Pancreas (tissue), 10 donors: ENCODE measurements at regions not wholly inside any gene's neighbourhood (a gene's known extent, or its start where the extent isn't known, plus 50 kb on each side); places are given as distances from the start of the nearest gene placed in this dataset.

ENCODE experiments used
- ATAC-seq, 4 donors: fragments of 200-7000 bp; cut with Tn5 transposase; one replicate each; pipeline versions ENCODE4 v1.8.0 to v1.9.1; 2020; ENCODE audit warnings: mild to moderate bottlenecking in 4 of 4, moderate library complexity in 4 of 4
- DNase-seq, 6 donors: peaks; one replicate each; pipeline ENCODE4 v3.0.0-alpha.2; 2020
- FAIRE-seq: peaks from 2 replicates; lab custom pipeline; 2012; peaks lifted over from hg19 to GRCh38; lab: Jason Lieb, UNC
- H3K27ac ChIP-seq, 4 donors: fragments of 200-600 bp; sonication (generic); 1 replicate in 3 of 4; 2 replicates in 1 of 4; pipeline versions ENCODE4 v1.5.0 to v1.8.0; 2020
- H3K27me3 ChIP-seq, 4 donors: fragments of 200-600 bp; one replicate each; pipeline ENCODE4 v1.8.0; 2021
- H3K36me3 ChIP-seq, 3 donors: fragments of 200-600 bp; sonication (generic) in 1 of 3; one replicate each; pipeline versions ENCODE4 v1.5.0 to v1.8.0; 2020 to 2021
- H3K4me1 ChIP-seq, 3 donors: fragments of 200-600 bp; one replicate each; pipeline ENCODE4 v1.8.0; 2021
- H3K4me3 ChIP-seq, 4 donors: fragments of 200-600 bp; sonication (generic) in 2 of 4; one replicate each; pipeline versions ENCODE4 v1.5.0 to v1.8.0; 2020 to 2021
- H3K9me3 ChIP-seq, 4 donors: fragments of 200-600 bp; one replicate each; pipeline ENCODE4 v1.8.0; 2021
- WGBS, 2 donors: extraction: QIAGEN DNeasy Blood & Tissue Kit; methylation state at CpG; one replicate each; pipeline ENCODE4 v1.1.7; 2013; 5-methylcytosine and 5-hydroxymethylcytosine counted together
- intact Hi-C, 3 donors: fragments of 100-400 bp; cut with DNase I; formaldehyde crosslinking; loops; one replicate each; pipeline versions ENCODE4 v1.11.1 to v1.14.2; 2022
- TF ChIP-seq, protein P1 (sequence below), 4 donors: fragments of 200-600 bp; sonication (generic) in 3 of 4; IDR thresholded peaks; one replicate each; pipeline versions ENCODE4 v1.5.0 to v1.8.0; 2021; ENCODE audit warnings: antibody characterized with exemption in 4 of 4
- donor health status: healthy with polysubstance abuse.
- donor health status: DM: no; HTN: no; CAD: no; lungs with moderate emphysema.
- donor health status: DM: no; HTN: no; CAD: no.
- donor health status: control.
- donor health status: control.
- donor health status: Bipolar disorder and iron deficiency.
- donor health status: DM: yes; HTN: yes; CAD: no.
- donor health status: DM: no; HTN: no; CAD: no.
- donor health status: DM: no; HTN: no; CAD: no.
- donor health status: DM: yes; HTN: yes; CAD: no.

DNA sequence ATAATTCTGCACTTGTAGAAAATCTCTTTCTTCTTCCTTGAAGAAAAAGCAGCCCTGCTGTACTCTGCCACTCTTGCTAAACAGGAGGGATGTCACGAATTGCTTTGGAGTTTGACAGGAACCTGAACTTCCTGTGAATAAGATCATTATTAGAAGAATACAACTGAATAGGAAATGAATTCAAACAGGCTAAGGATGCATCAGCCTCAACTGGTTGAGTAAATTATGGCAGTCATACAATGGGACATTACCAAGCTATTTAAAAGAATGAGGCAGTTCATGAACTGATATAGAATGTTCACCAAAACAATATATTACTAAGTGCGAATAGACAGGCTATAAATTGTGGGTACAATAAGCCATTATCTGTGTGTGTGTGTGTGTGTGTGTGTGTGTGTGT is 97.1 kb upstream of the DOCK1 start:
- no peak for FAIRE-seq
- no peaks in the 10 kb centered on the region for H3K9me3 ChIP-seq
- H3K27me3 ChIP-seq: no peaks in the 10 kb centered on the region
- no peaks in the 10 kb centered on the region for H3K36me3 ChIP-seq
- no peak overlapping the region for H3K4me3 ChIP-seq
- no peaks in the 10 kb centered on the region for H3K4me1 ChIP-seq
- H3K27ac ChIP-seq: no peak overlapping the region
- no peak for ATAC-seq
- 42 to 61% methylated on average over 2 of the region's 2 CpGs for WGBS, 2 donors
- intact Hi-C loops: no loop called here
- TF ChIP-seq, protein P1, sequence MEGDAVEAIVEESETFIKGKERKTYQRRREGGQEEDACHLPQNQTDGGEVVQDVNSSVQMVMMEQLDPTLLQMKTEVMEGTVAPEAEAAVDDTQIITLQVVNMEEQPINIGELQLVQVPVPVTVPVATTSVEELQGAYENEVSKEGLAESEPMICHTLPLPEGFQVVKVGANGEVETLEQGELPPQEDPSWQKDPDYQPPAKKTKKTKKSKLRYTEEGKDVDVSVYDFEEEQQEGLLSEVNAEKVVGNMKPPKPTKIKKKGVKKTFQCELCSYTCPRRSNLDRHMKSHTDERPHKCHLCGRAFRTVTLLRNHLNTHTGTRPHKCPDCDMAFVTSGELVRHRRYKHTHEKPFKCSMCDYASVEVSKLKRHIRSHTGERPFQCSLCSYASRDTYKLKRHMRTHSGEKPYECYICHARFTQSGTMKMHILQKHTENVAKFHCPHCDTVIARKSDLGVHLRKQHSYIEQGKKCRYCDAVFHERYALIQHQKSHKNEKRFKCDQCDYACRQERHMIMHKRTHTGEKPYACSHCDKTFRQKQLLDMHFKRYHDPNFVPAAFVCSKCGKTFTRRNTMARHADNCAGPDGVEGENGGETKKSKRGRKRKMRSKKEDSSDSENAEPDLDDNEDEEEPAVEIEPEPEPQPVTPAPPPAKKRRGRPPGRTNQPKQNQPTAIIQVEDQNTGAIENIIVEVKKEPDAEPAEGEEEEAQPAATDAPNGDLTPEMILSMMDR (IDR thresholded peaks at IDR 0.05): no peak
- no peak for DNase-seq

DNA sequence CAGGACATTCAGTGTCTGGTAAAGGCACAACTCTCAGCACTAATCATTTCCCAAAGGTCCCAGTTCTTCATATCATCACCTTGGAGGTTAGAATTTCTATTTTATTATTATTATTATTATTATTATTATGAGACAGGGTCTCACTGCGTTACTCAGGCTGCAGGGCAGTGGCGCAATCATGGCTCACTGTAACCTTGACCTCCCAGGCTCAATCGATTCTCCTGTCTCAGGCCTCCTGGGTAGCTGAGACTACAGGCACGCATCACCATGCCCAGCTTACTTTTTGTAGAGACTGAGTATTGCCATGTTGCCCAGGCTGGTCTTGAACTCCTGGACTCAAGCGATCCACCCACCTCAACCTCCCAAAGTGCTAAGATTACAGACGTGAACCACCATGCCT is 91.8 kb upstream of the DOCK1 start:
- no peaks in the 10 kb centered on the region for H3K36me3 ChIP-seq
- WGBS, 2 donors: 84 to 89% methylated on average over 6 of the region's 6 CpGs
- no peak for DNase-seq
- intact Hi-C loops: no loop called here
- TF ChIP-seq, protein P1 (IDR thresholded peaks at IDR 0.05): no peak
- no peaks in the 10 kb centered on the region for H3K27me3 ChIP-seq
- H3K4me1 ChIP-seq: no peaks in the 10 kb centered on the region
- H3K4me3 ChIP-seq: no peak overlapping the region
- no peak for ATAC-seq
- no peak overlapping the region for H3K27ac ChIP-seq
- no peak for FAIRE-seq
- no peaks in the 10 kb centered on the region for H3K9me3 ChIP-seq

DNA sequence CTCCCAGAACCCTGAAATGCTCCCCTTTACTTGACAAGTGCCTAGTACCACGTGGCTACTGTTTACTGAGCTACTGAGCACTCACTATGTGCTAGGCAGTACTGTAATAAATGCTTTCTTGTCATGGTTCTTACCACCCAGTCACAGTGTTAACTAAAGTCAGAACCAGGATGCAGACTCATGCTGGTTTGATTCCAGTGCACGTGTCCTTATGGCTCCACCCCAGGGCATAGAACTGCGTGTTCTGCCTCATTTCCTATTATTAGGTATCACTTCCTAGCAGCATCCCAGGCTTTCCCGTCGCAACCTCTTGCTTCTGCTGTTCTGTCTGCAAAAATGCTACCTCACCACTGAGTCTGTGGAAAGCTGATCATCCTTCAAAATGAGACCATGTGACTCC is 71.7 kb upstream of the DOCK1 start:
- Histone ChIP-seq H3K36me3 (no peaks in the 10 kb centered on the region), H3K27me3 (no peaks in the 10 kb centered on the region), H3K4me1 (peaks cover 6 to 8% (median 8%) of the 10 kb centered on the region in 3 donors), H3K9me3 (no peaks in the 10 kb centered on the region), H3K4me3 (no peak overlapping the region), H3K27ac (no peak overlapping the region)
- DNase-seq (no peak), ATAC-seq (no peak), FAIRE-seq (no peak)
- intact Hi-C loops: no loop called here
- 74 to 85% methylated on average over 5 of the region's 5 CpGs for whole genome bisulfite sequencing, 2 donors
- TF ChIP-seq, protein P1 (IDR thresholded peaks at IDR 0.05): no peak

DNA sequence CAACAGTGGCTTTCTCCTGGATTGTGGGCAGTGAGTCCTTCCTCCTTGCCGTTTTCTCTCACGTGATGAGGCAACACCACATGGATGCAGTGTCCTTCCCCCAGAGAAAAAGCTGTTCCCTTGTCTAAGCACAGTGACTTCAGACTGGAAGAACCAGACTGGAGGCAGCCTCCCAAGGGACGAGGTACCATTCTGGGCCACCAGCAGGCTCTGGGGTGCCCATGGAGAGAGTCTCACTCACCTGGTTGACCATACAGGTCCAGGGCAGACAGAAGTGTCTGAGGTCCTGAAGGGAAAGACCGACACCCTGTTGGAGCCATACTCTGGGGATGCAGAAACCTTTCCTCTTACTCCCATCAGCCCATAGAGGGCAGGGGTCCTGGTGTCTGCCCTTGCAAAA is 69.2 kb upstream of the DOCK1 start:
- Histone ChIP-seq H3K27ac (no peak overlapping the region), H3K4me1 (peaks cover 11 to 30% (median 13%) of the 10 kb centered on the region in 3 donors), H3K4me3 (no peak overlapping the region), H3K9me3 (no peaks in the 10 kb centered on the region), H3K27me3 (no peaks in the 10 kb centered on the region), H3K36me3 (no peaks in the 10 kb centered on the region)
- DNase-seq (no peak), ATAC-seq (no peak), FAIRE-seq (no peak)
- intact Hi-C loops: no loop called here
- TF ChIP-seq, protein P1 (IDR thresholded peaks at IDR 0.05): no peak
- 87 to 94% methylated on average over 4 of the region's 4 CpGs for WGBS, 2 donors

DNA sequence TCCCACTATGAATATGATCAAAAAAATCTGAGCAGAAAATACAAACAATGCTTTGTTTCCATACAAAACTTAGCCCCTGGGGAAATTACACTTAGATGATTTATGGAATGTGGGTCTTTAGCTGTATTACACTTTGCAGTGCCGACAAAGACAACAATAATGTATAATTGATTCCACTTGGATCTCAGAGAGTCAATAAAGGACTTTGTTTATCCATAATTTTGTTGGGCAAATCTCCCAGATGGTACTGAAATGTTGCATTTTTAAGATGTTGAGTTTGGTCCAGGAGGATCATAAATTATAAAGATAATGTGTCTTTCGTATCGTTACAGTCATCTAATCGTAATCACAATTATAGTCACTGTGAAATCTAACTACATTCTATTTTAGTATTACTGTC is 66.9 kb upstream of the DOCK1 start:
- intact Hi-C loops: no loop called here
- Histone ChIP-seq H3K27me3 (no peaks in the 10 kb centered on the region), H3K4me1 (peaks cover 11 to 33% (median 13%) of the 10 kb centered on the region in 3 donors), H3K9me3 (no peaks in the 10 kb centered on the region), H3K36me3 (no peaks in the 10 kb centered on the region), H3K27ac (peak overlapping the region in 3 of 4 donors; percentile 25 to 62 (median 59)), H3K4me3 (no peak overlapping the region)
- 35 to 36% methylated on average over 4 of the region's 4 CpGs for WGBS, 2 donors
- DNase-seq (no peak), ATAC-seq (no peak), FAIRE-seq (no peak)
- TF ChIP-seq, protein P1 (IDR thresholded peaks at IDR 0.05): no peak
